ENCODE measurements at regions not wholly inside any gene's neighbourhood (a gene's known extent, or its start where the extent isn't known, plus 50 kb on each side); places are given as distances from the start of the nearest gene placed in this dataset.
A peak's percentile ranks its signal among the peaks of the same experiment; 100 is the strongest.
"Not testable (repeated sequence)": the region's sequence is repeated elsewhere in the genome, so short reads cannot be mapped to it uniquely, and the experiment has no call there.

- CTCF ChIA-PET: interaction anchor here (0.9 to 1.8 kb wide), 8 partner anchors 10 to 88 kb away, joined by 3 to 12 read pairs (median 4); no protein-coding TSS in a partner anchor
These were observed 227.7 kb downstream of the RPIA start for GRCh38 chr2:88919087-88919738.

GRCh38 chr2:88920399-88920798 is 228.9 kb downstream of the RPIA start:
- RAD21 ChIA-PET (ENCODE audit: low non-redundant PET in 1 of 2, low total read pairs in 2 of 2, uncharacterized antibody in 2 of 2, unreplicated experiment in 2 of 2); H3K9me3 ChIP-seq (ENCODE audit: control insufficient read depth in 1 of 2, insufficient read depth in 1 of 2, low read depth in 1 of 2, low read length in 2 of 2); H4K20me1 ChIP-seq (ENCODE audit: insufficient read depth); DNase-seq (ENCODE audit: low read depth, low spot score); H3K36me3 ChIP-seq (ENCODE audit: control insufficient read depth in 1 of 2, insufficient read depth in 2 of 2, low read length in 2 of 2); H2AFZ ChIP-seq (ENCODE audit: low read depth, low read length, poor library complexity, severe bottlenecking); H3K27ac ChIP-seq (ENCODE audit: low read depth, low read length); H3K9ac ChIP-seq (ENCODE audit: low read length); H3K4me1 ChIP-seq (ENCODE audit: control insufficient read depth in 1 of 2, insufficient read depth in 2 of 2, low read length in 2 of 2); BruUV-seq (replicated peaks); H3K4me3 ChIP-seq (replicated peaks in 1 of 2; ENCODE audit: low read depth in 1 of 2, low read length in 2 of 2); H3K4me2 ChIP-seq (ENCODE audit: low read length); H3K79me2 ChIP-seq (ENCODE audit: insufficient read depth, low read length); ATAC-seq; H3K9me2 ChIP-seq (ENCODE audit: insufficient read depth); intact Hi-C loops (cut with micrococcal nuclease); POLR2A ChIA-PET: not testable (repeated sequence)
- peaks cover 34% of the 10 kb centered on the region for H3K27me3 ChIP-seq (ENCODE audit: insufficient read depth, low read length)
- CTCF ChIA-PET: interaction anchor here (1.8 kb wide), 1 partner anchor 88 kb away, joined by 4 read pairs; no protein-coding TSS in a partner anchor

More at GRCh38 chr2:88919087-88919738, 227.7 kb downstream of the RPIA start:
- no peak for TF ChIP-seq ZNF274 (IDR thresholded peaks at IDR 0.05; ENCODE audit: low read depth, low read length)
- TF ChIP-seq ZFX (IDR thresholded peaks at IDR 0.05): no peak
- no peak for TF ChIP-seq SP1 (IDR thresholded peaks at IDR 0.05; ENCODE audit: low read depth)
- TF ChIP-seq YY1 (IDR thresholded peaks at IDR 0.05; ENCODE audit: extremely low read depth, insufficient replicate concordance, low read depth, low read length): no peak
- TF ChIP-seq CTCF (IDR thresholded peaks at IDR 0.05 in 2 of 3, conservative IDR thresholded peaks at IDR 0.05 in 1 of 3; ENCODE audit: borderline replicate concordance in 1 of 3, insufficient read depth in 1 of 3, low read depth in 2 of 3, low read length in 2 of 3): peak; percentile 45 to 75 (median 66); a peak in 4 of 6 replicates
- TF ChIP-seq TCF7L2 (IDR thresholded peaks at IDR 0.05; ENCODE audit: borderline replicate concordance, extremely low read depth, insufficient read depth, insufficient read length): no peak
- TF ChIP-seq EZH2 (IDR thresholded peaks at IDR 0.05): no peak
- no peak for TF ChIP-seq SIN3A (IDR thresholded peaks at IDR 0.05; ENCODE audit: low read depth)
- TF ChIP-seq EZH2phosphoT487 (IDR thresholded peaks at IDR 0.05; ENCODE audit: borderline replicate concordance): no peak
- TF ChIP-seq RAD21 (IDR thresholded peaks at IDR 0.05; ENCODE audit: low read depth): peak; percentile 43; the same call in 1 of the 2 replicates
- TF ChIP-seq ELF1 (IDR thresholded peaks at IDR 0.05; ENCODE audit: borderline replicate concordance, low read depth): no peak
- H3K9me2 ChIP-seq (ENCODE audit: insufficient read depth): no peaks in the 10 kb centered on the region
- intact Hi-C loops (cut with micrococcal nuclease): no loop called here
- H3K9ac ChIP-seq (ENCODE audit: low read length): no peak overlapping the region
- H3K4me3 ChIP-seq (replicated peaks in 1 of 2; ENCODE audit: low read depth in 1 of 2, low read length in 2 of 2): no peak overlapping the region
- no peak overlapping the region for H2AFZ ChIP-seq (ENCODE audit: low read depth, low read length, poor library complexity, severe bottlenecking)
- no peaks in the 10 kb centered on the region for H3K9me3 ChIP-seq (ENCODE audit: control insufficient read depth in 1 of 2, insufficient read depth in 1 of 2, low read depth in 1 of 2, low read length in 2 of 2)
- no peaks in the 10 kb centered on the region for H3K4me1 ChIP-seq (ENCODE audit: control insufficient read depth in 1 of 2, insufficient read depth in 2 of 2, low read length in 2 of 2)
- H3K27me3 ChIP-seq (ENCODE audit: insufficient read depth, low read length): peaks cover 38% of the 10 kb centered on the region
- BruUV-seq (replicated peaks): no TSS peak
- no peak for DNase-seq (ENCODE audit: low read depth, low spot score)
- H3K36me3 ChIP-seq (ENCODE audit: control insufficient read depth in 1 of 2, insufficient read depth in 2 of 2, low read length in 2 of 2): no peaks in the 10 kb centered on the region
- H4K20me1 ChIP-seq (ENCODE audit: insufficient read depth): no peaks in the 10 kb centered on the region
- ChIA-PET POLR2A (no interaction called here), RAD21 (ENCODE audit: low non-redundant PET in 1 of 2, low total read pairs in 2 of 2, uncharacterized antibody in 2 of 2, unreplicated experiment in 2 of 2) (no interaction called here)
- no peak overlapping the region for H3K27ac ChIP-seq (ENCODE audit: low read depth, low read length)
- no peaks in the 10 kb centered on the region for H3K79me2 ChIP-seq (ENCODE audit: insufficient read depth, low read length)
- H3K4me2 ChIP-seq (ENCODE audit: low read length): no peak overlapping the region
- ATAC-seq: peak; percentile 63; the same call in 1 of the 2 replicates

Measured in HCT116 (cell line).